SJSA1 (cell line): ENCODE measurements at regions not wholly inside any gene's neighbourhood (a gene's known extent, or its start where the extent isn't known, plus 50 kb on each side); places are given as distances from the start of the nearest gene placed in this dataset.
A peak's percentile ranks its signal among the peaks of the same experiment; 100 is the strongest.

Source experiments
- DNase-seq, 2 experiments: peaks; one replicate each; pipeline ENCODE4 v3.0.0-alpha.2; 2015 to 2020; ENCODE audit warnings: low spot score in 2 of 2, low read depth in 1 of 2
- H3K27ac ChIP-seq: fragments of 250-450 bp; sonication (Bioruptor Pico); 2 replicates; pipeline ENCODE4 v1.5.1; 2020; ENCODE audit warnings: mild to moderate bottlenecking, moderate library complexity
- H3K27me3 ChIP-seq: fragments of 250-450 bp; sonication (Bioruptor Pico); replicated peaks from 2 replicates; pipeline ENCODE4 v1.5.1; 2020; ENCODE audit warnings: mild to moderate bottlenecking, moderate library complexity
- H3K36me3 ChIP-seq: fragments of 250-450 bp; sonication (Bioruptor Pico); 2 replicates; pipeline ENCODE4 v1.5.1; 2020; ENCODE audit warnings: mild to moderate bottlenecking
- H3K4me1 ChIP-seq: fragments of 250-450 bp; sonication (Bioruptor Pico); replicated peaks from 2 replicates; pipeline ENCODE4 v1.6.1; 2021; ENCODE audit warnings: mild to moderate bottlenecking
- H3K4me3 ChIP-seq: fragments of 250-450 bp; sonication (Bioruptor Pico); 2 replicates; pipeline ENCODE4 v1.5.1; 2020; ENCODE audit warnings: mild to moderate bottlenecking
- H3K9me3 ChIP-seq: fragments of 250-450 bp; sonication (Bioruptor Pico); replicated peaks from 2 replicates; pipeline ENCODE4 v1.5.1; 2020; ENCODE audit warnings: mild to moderate bottlenecking

DNA sequence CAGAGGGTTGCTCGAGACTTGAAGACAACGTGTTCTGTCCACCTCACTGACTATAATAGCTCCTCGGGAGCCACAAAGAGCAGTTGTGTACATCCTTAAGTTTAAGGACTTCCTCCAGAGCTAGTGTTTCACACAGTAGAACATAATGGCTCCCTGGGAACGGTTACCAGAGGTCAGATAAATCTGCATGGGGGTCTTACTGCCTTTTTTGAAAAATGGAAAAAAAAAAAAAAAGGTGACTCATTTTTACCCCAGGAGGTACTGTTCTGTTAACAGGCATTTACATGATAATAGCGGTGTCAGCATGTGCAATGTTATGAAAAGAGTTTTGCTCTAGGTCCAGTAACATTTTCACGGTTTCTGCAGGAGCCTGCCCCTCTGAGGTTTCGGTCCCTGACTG, 498.9 kb upstream of the WWC1 start:
- H3K27ac ChIP-seq = no peak overlapping the region
- H3K4me3 ChIP-seq = no peak overlapping the region
- DNase-seq = no peak
- H3K27me3 ChIP-seq = no peaks in the 10 kb centered on the region
- peaks cover 17% of the 10 kb centered on the region for H3K4me1 ChIP-seq
- H3K36me3 ChIP-seq = no peaks in the 10 kb centered on the region
- no peaks in the 10 kb centered on the region for H3K9me3 ChIP-seq

GRCh38 chr5:167793700-167794099, 497.7 kb upstream of the WWC1 start:
- no peak overlapping the region for H3K27ac ChIP-seq
- H3K36me3 ChIP-seq = no peaks in the 10 kb centered on the region
- peaks cover 29% of the 10 kb centered on the region for H3K4me1 ChIP-seq
- H3K9me3 ChIP-seq = no peaks in the 10 kb centered on the region
- H3K27me3 ChIP-seq = no peaks in the 10 kb centered on the region
- DNase-seq = no peak
- H3K4me3 ChIP-seq = no peak overlapping the region

DNA sequence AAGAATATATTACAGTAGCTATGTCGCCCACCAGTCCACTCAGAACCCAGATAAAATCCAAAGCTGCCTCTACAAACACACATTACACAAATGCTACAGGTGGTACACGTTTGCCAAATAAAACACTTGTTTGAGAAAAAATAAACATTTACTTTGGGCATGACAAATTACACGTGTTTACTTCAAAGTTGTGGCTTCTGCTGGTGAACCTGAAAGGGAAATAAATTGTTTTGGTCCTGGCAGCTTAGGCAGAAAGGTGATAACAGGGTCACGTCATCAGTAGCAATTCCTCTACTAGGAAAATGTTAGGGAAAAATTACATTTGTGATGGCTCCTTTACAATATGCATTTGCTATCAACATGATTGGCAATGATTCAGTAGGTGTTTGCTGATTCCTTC, 497.3 kb upstream of the WWC1 start:
- H3K4me3 ChIP-seq = no peak overlapping the region
- no peak for DNase-seq
- H3K9me3 ChIP-seq = no peaks in the 10 kb centered on the region
- no peak overlapping the region for H3K27ac ChIP-seq
- H3K4me1 ChIP-seq = peaks cover 33% of the 10 kb centered on the region
- H3K36me3 ChIP-seq = no peaks in the 10 kb centered on the region
- no peaks in the 10 kb centered on the region for H3K27me3 ChIP-seq

- Histone ChIP-seq H3K36me3 (no peaks in the 10 kb centered on the region; the same call in 1 of the 2 replicates), H3K4me1 (peaks cover 36% of the 10 kb centered on the region), H3K9me3 (no peaks in the 10 kb centered on the region), H3K27me3 (no peaks in the 10 kb centered on the region), H3K27ac (no peak overlapping the region), H3K4me3 (no peak overlapping the region)
- no peak for DNase-seq
Measured at GRCh38 chr5:167796672-167797071, 494.8 kb upstream of the WWC1 start.

GRCh38 chr5:167797933-167798332, 493.5 kb upstream of the WWC1 start:
- H3K27ac ChIP-seq = peak overlapping the region; percentile 83
- DNase-seq = no peak

DNA sequence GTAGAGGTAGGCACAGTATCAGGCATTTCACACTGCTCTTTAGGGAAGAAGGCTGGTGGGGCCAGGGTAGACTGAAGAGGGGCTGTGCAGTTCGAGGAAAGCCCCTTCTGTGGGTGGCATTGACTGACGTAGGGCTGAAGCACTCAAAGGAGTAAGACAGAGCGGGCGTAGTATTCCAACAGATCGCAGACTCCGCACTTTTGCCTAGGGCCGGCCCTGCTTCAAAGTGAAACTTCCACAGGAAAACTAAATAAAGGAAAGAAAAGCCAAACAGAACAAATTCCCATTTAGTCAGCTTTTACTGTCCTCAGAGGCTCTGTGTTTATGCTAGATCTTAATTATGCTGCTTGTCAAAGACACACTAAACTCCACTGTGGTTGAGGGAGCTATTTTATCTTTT, 493.0 kb upstream of the WWC1 start:
- Histone ChIP-seq H3K27me3 (no peaks in the 10 kb centered on the region), H3K4me1 (peaks cover 43% of the 10 kb centered on the region), H3K4me3 (peak overlapping the region; percentile 4; the same call in 1 of the 2 replicates), H3K27ac (peak overlapping the region; percentile 83), H3K9me3 (no peaks in the 10 kb centered on the region), H3K36me3 (no peaks in the 10 kb centered on the region; the same call in 1 of the 2 replicates)
- peak; percentile 67 to 81 for DNase-seq

More at GRCh38 chr5:167797933-167798332, 493.5 kb upstream of the WWC1 start:
- H3K9me3 ChIP-seq = no peaks in the 10 kb centered on the region
- H3K4me1 ChIP-seq = peaks cover 41% of the 10 kb centered on the region
- H3K36me3 ChIP-seq = no peaks in the 10 kb centered on the region; the same call in 1 of the 2 replicates
- no peaks in the 10 kb centered on the region for H3K27me3 ChIP-seq
- no peak overlapping the region for H3K4me3 ChIP-seq

DNA sequence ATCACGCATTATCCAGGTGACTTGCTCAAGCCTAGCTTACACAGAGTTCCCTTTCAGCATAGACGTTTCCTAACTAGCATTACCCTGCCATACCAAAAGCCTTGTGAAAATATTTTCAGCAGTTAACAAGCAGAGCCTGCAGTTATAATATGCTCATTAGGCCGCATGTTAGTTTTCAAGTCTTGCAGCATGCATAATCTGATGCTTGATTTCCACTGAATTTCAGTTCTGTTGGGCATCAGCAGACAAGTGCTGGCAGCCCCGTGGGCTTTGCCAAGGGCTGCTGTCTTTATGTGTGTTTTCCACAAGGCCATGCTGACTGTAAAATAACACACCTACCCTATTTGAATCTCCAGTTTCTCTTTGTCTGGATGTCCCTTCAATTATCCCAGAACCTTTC, 491.0 kb upstream of the WWC1 start:
- Histone ChIP-seq H3K27ac (no peak overlapping the region), H3K36me3 (no peaks in the 10 kb centered on the region; the same call in 1 of the 2 replicates), H3K27me3 (no peaks in the 10 kb centered on the region), H3K9me3 (no peaks in the 10 kb centered on the region), H3K4me3 (no peak overlapping the region), H3K4me1 (peaks cover 43% of the 10 kb centered on the region)
- no peak for DNase-seq

DNA sequence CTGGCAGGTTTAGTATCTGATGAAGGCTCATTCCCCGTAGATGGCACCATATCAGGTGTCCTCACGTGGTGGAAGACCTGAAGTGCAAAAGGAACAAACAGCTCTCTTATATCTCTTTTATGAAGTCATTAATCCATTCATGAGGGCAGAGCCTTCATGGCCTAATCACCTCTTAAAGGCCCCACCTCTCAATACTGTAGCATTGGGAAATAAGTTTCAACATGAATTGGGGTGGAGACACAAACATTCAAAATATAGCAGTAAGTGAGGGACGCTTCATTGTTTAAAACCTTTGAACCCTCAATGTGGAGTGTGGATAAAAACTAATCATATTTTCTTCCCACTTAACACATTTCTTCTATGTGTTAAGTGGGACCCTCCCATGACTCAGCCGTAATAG, 489.4 kb upstream of the WWC1 start:
- no peak overlapping the region for H3K4me3 ChIP-seq
- no peaks in the 10 kb centered on the region for H3K9me3 ChIP-seq
- 0 out of 2 replicates have a peak overlapping the region, but pooled peaks have one; percentile 50 for H3K27ac ChIP-seq
- peaks cover 43% of the 10 kb centered on the region for H3K4me1 ChIP-seq
- DNase-seq = no peak
- H3K27me3 ChIP-seq = no peaks in the 10 kb centered on the region
- H3K36me3 ChIP-seq = no peaks in the 10 kb centered on the region; the same call in 1 of the 2 replicates

DNA sequence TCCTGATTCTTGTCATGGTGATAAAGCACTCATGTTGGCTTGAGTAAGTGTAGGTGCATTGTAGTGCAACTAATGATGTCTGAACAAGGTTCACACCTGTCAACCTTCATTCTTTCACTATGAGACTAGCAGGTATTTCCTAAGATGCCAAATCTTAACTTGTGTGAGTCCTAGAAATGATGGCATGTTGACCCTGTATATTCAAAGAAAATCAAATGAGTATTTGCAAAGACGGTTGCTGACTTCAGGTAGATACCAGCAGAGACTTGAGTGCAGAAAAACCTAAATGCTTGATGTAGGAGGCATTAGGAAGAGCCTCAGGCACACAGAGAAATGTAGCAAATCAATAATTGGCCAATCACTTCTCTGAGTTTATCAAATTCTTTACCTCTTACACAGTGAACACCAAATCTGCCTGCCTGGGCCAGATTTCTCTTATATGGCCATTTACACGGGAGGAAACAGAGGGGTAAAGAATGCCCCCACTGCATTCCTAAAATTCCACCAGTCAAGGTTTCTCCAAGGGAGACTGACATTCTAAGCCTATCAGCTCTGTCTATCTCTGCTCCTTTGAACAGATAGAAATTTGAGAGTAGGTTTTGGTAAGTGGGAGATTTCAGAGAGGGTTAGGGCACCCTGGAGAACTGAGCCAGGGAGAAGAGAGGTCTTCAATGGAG, 488.6 kb upstream of the WWC1 start:
- peak overlapping the region; percentile 50 for H3K27ac ChIP-seq
- no peak overlapping the region for H3K4me3 ChIP-seq
- no peaks in the 10 kb centered on the region for H3K27me3 ChIP-seq
- H3K4me1 ChIP-seq = peaks cover 36% of the 10 kb centered on the region
- H3K36me3 ChIP-seq = no peaks in the 10 kb centered on the region; the same call in 1 of the 2 replicates
- no peaks in the 10 kb centered on the region for H3K9me3 ChIP-seq
- peak; percentile 69 to 71 for DNase-seq

GRCh38 chr5:167804512-167805220, 486.8 kb upstream of the WWC1 start:
- H3K9me3 ChIP-seq = no peaks in the 10 kb centered on the region
- no peak overlapping the region for H3K4me3 ChIP-seq
- no peaks in the 10 kb centered on the region; the same call in 1 of the 2 replicates for H3K36me3 ChIP-seq
- DNase-seq = no peak
- peaks cover 18% of the 10 kb centered on the region for H3K4me1 ChIP-seq
- no peaks in the 10 kb centered on the region for H3K27me3 ChIP-seq
- H3K27ac ChIP-seq = no peak overlapping the region

DNA sequence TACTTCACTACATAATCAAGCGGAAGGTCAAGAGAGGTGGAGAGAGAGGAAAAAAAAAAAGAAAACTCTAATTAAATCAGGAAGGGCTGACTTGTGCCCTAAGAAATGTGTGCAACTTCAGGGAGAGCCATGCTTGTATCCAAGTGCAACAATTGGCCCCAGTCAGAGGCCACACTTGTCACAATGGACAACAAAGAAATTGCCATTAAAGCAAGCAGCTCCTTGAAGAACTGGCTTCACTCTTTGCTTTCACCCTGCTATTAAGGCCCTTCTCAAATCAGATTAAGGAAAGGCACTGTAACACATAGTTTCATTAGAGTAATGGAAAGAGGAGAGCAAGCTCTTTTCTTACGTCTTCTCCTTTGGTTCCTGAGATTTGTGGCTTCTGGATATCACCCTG, 480.9 kb upstream of the WWC1 start:
- no peaks in the 10 kb centered on the region for H3K27me3 ChIP-seq
- no peaks in the 10 kb centered on the region for H3K9me3 ChIP-seq
- no peaks in the 10 kb centered on the region for H3K36me3 ChIP-seq
- no peak for DNase-seq
- no peak overlapping the region for H3K4me3 ChIP-seq
- no peak overlapping the region for H3K27ac ChIP-seq
- H3K4me1 ChIP-seq = peaks cover 30% of the 10 kb centered on the region

GRCh38 chr5:167812871-167813270, 478.6 kb upstream of the WWC1 start:
- no peaks in the 10 kb centered on the region for H3K27me3 ChIP-seq
- no peak for DNase-seq
- peaks cover 45% of the 10 kb centered on the region for H3K4me1 ChIP-seq
- H3K9me3 ChIP-seq = no peaks in the 10 kb centered on the region
- no peak overlapping the region for H3K4me3 ChIP-seq
- no peak overlapping the region for H3K27ac ChIP-seq
- H3K36me3 ChIP-seq = no peaks in the 10 kb centered on the region

- no peak overlapping the region for H3K4me3 ChIP-seq
- DNase-seq = no peak
- no peaks in the 10 kb centered on the region for H3K9me3 ChIP-seq
- peaks cover 45% of the 10 kb centered on the region for H3K4me1 ChIP-seq
- H3K27me3 ChIP-seq = no peaks in the 10 kb centered on the region
- H3K27ac ChIP-seq = no peak overlapping the region
- H3K36me3 ChIP-seq = no peaks in the 10 kb centered on the region
Measured at GRCh38 chr5:167813389-167813788, 478.1 kb upstream of the WWC1 start.

DNA sequence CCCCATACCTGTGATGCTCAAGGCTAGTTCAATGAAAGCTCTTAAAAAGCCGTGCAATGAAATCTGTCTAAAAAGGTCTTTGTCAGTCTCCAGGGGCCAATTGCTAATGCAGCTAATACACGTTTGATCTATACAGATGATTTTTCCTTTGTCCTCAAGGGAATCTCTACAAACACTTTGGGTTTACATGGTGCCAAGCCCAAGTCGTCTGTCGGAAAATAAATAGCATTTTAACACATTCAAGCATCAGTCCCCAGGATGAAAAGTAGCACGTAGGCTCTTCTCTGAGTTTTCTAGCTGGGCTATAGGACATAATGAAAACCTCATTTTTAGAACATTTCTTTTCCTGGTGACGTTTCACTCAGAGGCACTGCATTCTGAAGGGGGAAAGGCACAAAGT, 477.4 kb upstream of the WWC1 start:
- no peaks in the 10 kb centered on the region for H3K36me3 ChIP-seq
- DNase-seq = no peak
- H3K27me3 ChIP-seq = no peaks in the 10 kb centered on the region
- H3K27ac ChIP-seq = peak overlapping the region; percentile 59; the same call in 1 of the 2 replicates
- H3K9me3 ChIP-seq = no peaks in the 10 kb centered on the region
- H3K4me3 ChIP-seq = no peak overlapping the region
- peaks cover 45% of the 10 kb centered on the region for H3K4me1 ChIP-seq
